ENCODE measurements at regions not wholly inside any gene's neighbourhood (a gene's known extent, or its start where the extent isn't known, plus 50 kb on each side); places are given as distances from the start of the nearest gene placed in this dataset.

DNA sequence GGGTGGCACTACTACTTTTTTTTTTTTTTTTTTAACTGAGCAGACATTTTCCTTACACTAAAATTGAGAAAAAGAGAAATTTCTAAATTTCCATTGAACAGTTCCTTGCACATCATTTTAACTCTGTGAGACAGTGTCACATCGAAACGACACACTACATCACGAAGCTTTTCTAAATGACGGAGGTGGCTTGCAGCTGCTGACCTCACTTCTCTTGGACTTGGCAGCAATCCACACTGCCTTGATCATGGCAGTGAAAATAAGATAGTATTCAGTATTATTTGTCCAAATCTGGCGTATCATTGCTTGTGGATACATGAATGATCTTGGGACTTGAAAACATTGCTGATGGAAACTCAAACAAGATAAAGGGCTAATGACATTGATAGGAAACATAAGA is 80.3 kb upstream of the CYYR1 start:
- Histone ChIP-seq H3K4me2 (ENCODE audit: control insufficient read depth, insufficient read depth) (no peak overlapping the region), H3K27me3 (replicated peaks in 1 of 2; ENCODE audit: control insufficient read depth in 2 of 2, insufficient read depth in 2 of 2, low read length in 1 of 2) (no peaks in the 10 kb centered on the region), H2AFZ (ENCODE audit: control insufficient read depth, low read depth, low read length) (no peak overlapping the region), H4K20me1 (ENCODE audit: control insufficient read depth, insufficient read depth) (no peaks in the 10 kb centered on the region), H3K79me2 (ENCODE audit: control insufficient read depth, insufficient read depth, low read length) (no peaks in the 10 kb centered on the region), H3K27ac (ENCODE audit: control insufficient read depth, insufficient read depth) (no peak overlapping the region), H3K4me1 (ENCODE audit: control insufficient read depth, insufficient read depth, low read length) (no peaks in the 10 kb centered on the region), H3K9ac (ENCODE audit: control insufficient read depth, insufficient read depth, low read length) (no peak overlapping the region), H3K4me3 (no peak overlapping the region), H3K9me3 (replicated peaks; ENCODE audit: control insufficient read depth, insufficient read depth, low read length) (no peaks in the 10 kb centered on the region), H3K36me3 (ENCODE audit: control insufficient read depth in 2 of 2, insufficient read depth in 2 of 2, low read length in 1 of 2) (no peaks in the 10 kb centered on the region)
- DNase-seq (ENCODE audit: low read depth, low spot score) = no peak
- ChIA-PET CTCF (no interaction called here), POLR2A (no interaction called here), RAD21 (ENCODE audit: unreplicated experiment) (no interaction called here), SMC1A (ENCODE audit: uncharacterized antibody, unreplicated experiment) (no interaction called here)
- intact Hi-C loops (cut with micrococcal nuclease; ENCODE audit: unreplicated experiment) (no loop called here), in situ Hi-C loops (cut with MboI) (no loop called here)
- WGBS (ENCODE audit: insufficient coverage, insufficient replicate concordance, low lambda C conversion rate, missing lambda C conversion rate) = 17% methylated on average over 5 of the region's 5 CpGs
- no peak for FAIRE-seq
- no peak for TF ChIP-seq NFYA (IDR thresholded peaks at IDR 0.05; ENCODE audit: borderline replicate concordance, low read depth, low read length)
- no peak for TF ChIP-seq IKZF2 (IDR thresholded peaks at IDR 0.05)
- TF ChIP-seq IKZF1 (conservative IDR thresholded peaks at IDR 0.05) = no peak
- TF ChIP-seq POLR2AphosphoS5 (IDR thresholded peaks at IDR 0.05; ENCODE audit: low read length) = no peak
- no peak for TF ChIP-seq BACH1 (IDR thresholded peaks at IDR 0.05; ENCODE audit: borderline replicate concordance)
- no peak for TF ChIP-seq NR2C1 (IDR thresholded peaks at IDR 0.05)
- no peak for TF ChIP-seq SMARCA5 (IDR thresholded peaks at IDR 0.05)
- TF ChIP-seq SUZ12 (IDR thresholded peaks at IDR 0.05; ENCODE audit: unreplicated experiment) = no peak
- TF ChIP-seq, protein P1, sequence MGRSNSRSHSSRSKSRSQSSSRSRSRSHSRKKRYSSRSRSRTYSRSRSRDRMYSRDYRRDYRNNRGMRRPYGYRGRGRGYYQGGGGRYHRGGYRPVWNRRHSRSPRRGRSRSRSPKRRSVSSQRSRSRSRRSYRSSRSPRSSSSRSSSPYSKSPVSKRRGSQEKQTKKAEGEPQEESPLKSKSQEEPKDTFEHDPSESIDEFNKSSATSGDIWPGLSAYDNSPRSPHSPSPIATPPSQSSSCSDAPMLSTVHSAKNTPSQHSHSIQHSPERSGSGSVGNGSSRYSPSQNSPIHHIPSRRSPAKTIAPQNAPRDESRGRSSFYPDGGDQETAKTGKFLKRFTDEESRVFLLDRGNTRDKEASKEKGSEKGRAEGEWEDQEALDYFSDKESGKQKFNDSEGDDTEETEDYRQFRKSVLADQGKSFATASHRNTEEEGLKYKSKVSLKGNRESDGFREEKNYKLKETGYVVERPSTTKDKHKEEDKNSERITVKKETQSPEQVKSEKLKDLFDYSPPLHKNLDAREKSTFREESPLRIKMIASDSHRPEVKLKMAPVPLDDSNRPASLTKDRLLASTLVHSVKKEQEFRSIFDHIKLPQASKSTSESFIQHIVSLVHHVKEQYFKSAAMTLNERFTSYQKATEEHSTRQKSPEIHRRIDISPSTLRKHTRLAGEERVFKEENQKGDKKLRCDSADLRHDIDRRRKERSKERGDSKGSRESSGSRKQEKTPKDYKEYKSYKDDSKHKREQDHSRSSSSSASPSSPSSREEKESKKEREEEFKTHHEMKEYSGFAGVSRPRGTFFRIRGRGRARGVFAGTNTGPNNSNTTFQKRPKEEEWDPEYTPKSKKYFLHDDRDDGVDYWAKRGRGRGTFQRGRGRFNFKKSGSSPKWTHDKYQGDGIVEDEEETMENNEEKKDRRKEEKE (IDR thresholded peaks at IDR 0.05) = no peak
- no peak for TF ChIP-seq ZZZ3 (IDR thresholded peaks at IDR 0.05; ENCODE audit: control insufficient read depth, insufficient read length, low read depth)
- no peak for TF ChIP-seq HDAC6 (IDR thresholded peaks at IDR 0.05; ENCODE audit: unreplicated experiment)
- no TSS peak for BruUV-seq (replicated peaks)
- ATAC-seq = no peak

Data from GM12878 (cell line).